Neural progenitor cell (in vitro differentiated cells): ENCODE measurements at regions not wholly inside any gene's neighbourhood (a gene's known extent, or its start where the extent isn't known, plus 50 kb on each side); places are given as distances from the start of the nearest gene placed in this dataset.

Source experiments
- EZH2 ChIP-seq: fragments of 200-600 bp; sonication (generic); IDR thresholded peaks from 2 replicates; pipeline ENCODE4 v1.6.1; 2017; ENCODE audit warnings: antibody characterized with exemption, mild to moderate bottlenecking, moderate library complexity
- TF ChIP-seq, protein P1 (sequence below): fragments of 200-600 bp; sonication (generic); IDR thresholded peaks from 2 replicates; pipeline ENCODE4 v1.5.1; 2017; ENCODE audit warnings: antibody characterized with exemption, mild to moderate bottlenecking

DNA sequence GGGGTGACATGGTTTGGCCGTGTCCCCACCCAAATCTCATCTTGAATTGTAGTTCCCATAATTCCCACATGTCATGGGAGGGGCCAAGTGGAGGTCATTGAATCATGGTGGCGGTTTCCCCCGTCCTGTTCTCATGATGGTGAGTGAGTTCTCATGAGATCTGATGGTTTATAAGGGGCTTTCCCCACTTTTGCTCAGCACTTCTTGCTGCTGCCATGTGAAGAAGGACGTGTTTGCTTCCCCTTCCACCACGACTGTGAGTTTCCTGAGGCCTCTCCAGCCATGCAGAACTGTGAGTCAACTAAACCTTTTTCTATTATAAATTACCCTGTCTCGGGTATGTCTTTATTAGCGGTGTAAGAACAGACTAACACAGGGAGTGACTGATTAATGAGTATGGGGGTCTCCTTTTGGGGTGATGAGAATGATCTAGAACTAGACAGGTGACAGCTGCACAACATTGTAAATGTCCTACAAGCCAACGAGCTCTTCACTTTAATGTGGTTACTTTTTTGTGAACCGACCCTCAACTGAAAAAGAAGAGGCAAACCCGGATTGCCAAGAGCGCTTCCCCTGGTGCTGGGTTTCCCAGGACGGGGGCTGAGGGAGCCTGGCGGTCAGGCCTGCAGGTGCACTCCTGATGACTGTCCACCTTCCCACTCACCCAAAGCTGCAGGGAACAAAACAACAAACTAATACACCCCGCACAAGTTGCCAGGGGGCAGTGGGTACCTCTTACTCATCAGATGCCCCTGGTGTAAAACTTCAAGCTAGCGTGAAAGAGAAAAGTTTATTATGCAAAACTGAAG lies 90.1 kb downstream of the NCOR2 start:
- TF ChIP-seq, protein P1, sequence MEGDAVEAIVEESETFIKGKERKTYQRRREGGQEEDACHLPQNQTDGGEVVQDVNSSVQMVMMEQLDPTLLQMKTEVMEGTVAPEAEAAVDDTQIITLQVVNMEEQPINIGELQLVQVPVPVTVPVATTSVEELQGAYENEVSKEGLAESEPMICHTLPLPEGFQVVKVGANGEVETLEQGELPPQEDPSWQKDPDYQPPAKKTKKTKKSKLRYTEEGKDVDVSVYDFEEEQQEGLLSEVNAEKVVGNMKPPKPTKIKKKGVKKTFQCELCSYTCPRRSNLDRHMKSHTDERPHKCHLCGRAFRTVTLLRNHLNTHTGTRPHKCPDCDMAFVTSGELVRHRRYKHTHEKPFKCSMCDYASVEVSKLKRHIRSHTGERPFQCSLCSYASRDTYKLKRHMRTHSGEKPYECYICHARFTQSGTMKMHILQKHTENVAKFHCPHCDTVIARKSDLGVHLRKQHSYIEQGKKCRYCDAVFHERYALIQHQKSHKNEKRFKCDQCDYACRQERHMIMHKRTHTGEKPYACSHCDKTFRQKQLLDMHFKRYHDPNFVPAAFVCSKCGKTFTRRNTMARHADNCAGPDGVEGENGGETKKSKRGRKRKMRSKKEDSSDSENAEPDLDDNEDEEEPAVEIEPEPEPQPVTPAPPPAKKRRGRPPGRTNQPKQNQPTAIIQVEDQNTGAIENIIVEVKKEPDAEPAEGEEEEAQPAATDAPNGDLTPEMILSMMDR, result no peak
- no peak for TF ChIP-seq EZH2
